Thyroid gland (tissue), 4 donors: ENCODE measurements at regions not wholly inside any gene's neighbourhood (a gene's known extent, or its start where the extent isn't known, plus 50 kb on each side); places are given as distances from the start of the nearest gene placed in this dataset.

Source experiments
- CTCF ChIP-seq, 6 experiments: fragments of 200-600 bp in 3 of 6; fragments of 450-650 bp in 3 of 6; sonication (generic) in 3 of 6; IDR thresholded peaks; one replicate each; pipeline ENCODE4 v1.5.1; 2016 to 2019; ENCODE audit warnings: antibody characterized with exemption in 6 of 6, mild to moderate bottlenecking in 2 of 6, inconsistent platforms in 1 of 6, moderate library complexity in 1 of 6
- POLR2A ChIP-seq, 2 donors: fragments of 450-650 bp; IDR thresholded peaks; one replicate each; pipeline ENCODE4 v1.6.1; 2017; ENCODE audit warnings: antibody characterized with exemption in 2 of 2, mild to moderate bottlenecking in 2 of 2, moderate library complexity in 1 of 2

- TF ChIP-seq CTCF (IDR thresholded peaks at IDR 0.05) (no peak), POLR2A (IDR thresholded peaks at IDR 0.05) (no peak)
Measured at GRCh38 chr9:81424431-81424830, 264.9 kb downstream of the TLE1 start.
